OCI-LY3 (cell line): ENCODE measurements at regions not wholly inside any gene's neighbourhood (a gene's known extent, or its start where the extent isn't known, plus 50 kb on each side); places are given as distances from the start of the nearest gene placed in this dataset.

ENCODE experiments used
- EZH2phosphoT487 ChIP-seq: fragments of 200-600 bp; shearing (Covaris generic); IDR thresholded peaks from 2 replicates; pipeline ENCODE4 v1.6.1; 2018; ENCODE audit warnings: antibody characterized with exemption, mixed run types, low read depth
- TF ChIP-seq, protein P1 (sequence below): fragments of 200-600, 300-600 bp; sonication (generic); IDR thresholded peaks from 2 replicates; pipeline ENCODE4 v1.5.1; 2014; ENCODE audit warnings: antibody characterized with exemption, low read length, low read depth

DNA sequence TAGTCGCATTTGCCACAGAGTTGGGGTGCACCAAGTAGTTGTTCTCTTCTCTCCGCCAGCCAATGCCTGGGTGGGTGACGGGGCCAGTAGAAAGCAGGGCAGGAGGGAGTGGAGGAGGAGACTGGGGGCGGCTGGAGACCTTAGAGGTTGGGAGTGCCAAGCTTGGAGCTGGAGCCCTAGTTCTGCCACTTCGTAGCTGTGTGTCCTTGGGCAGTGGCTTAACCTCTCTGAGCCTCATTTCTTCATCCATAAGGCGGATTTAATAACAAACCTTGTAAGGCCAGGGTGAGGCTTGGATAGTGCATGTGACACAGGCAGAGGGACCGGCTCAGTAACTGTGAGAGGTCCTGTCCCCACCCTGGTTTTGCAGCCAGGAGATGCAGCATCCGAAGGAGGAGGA lies 81.1 kb upstream of the LHX5 start:
- TF ChIP-seq, protein P1, sequence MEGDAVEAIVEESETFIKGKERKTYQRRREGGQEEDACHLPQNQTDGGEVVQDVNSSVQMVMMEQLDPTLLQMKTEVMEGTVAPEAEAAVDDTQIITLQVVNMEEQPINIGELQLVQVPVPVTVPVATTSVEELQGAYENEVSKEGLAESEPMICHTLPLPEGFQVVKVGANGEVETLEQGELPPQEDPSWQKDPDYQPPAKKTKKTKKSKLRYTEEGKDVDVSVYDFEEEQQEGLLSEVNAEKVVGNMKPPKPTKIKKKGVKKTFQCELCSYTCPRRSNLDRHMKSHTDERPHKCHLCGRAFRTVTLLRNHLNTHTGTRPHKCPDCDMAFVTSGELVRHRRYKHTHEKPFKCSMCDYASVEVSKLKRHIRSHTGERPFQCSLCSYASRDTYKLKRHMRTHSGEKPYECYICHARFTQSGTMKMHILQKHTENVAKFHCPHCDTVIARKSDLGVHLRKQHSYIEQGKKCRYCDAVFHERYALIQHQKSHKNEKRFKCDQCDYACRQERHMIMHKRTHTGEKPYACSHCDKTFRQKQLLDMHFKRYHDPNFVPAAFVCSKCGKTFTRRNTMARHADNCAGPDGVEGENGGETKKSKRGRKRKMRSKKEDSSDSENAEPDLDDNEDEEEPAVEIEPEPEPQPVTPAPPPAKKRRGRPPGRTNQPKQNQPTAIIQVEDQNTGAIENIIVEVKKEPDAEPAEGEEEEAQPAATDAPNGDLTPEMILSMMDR: no peak
- no peak for TF ChIP-seq EZH2phosphoT487
